ENCODE measurements at regions not wholly inside any gene's neighbourhood (a gene's known extent, or its start where the extent isn't known, plus 50 kb on each side); places are given as distances from the start of the nearest gene placed in this dataset.
A peak's percentile ranks its signal among the peaks of the same experiment; 100 is the strongest.

DNA sequence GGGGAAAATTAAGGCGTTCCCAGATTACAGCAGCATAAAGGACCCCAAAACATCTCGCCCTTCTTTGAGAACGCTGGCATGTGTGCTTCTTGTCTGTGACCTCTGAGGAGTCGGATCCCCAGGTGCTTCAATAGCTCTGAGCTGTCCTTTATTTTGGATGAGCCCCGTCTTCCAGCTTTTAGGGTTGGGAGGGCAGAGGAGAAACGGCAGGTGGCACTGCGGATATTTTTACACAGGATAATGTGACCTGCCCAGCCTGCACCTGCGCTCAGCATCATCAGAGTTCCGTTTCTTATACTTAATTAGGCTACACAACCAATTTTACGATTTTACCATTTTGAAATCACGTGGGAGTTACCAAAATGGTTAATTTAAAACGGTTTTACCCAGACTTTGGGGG lies 147.7 kb upstream of the RPS6KA2 start:
- Mint-ChIP-seq H3K4me1 (ENCODE audit: unreplicated experiment) (no peaks in the 10 kb centered on the region), H3K27ac (no peak overlapping the region), H3K27me3 (peaks cover 20% of the 10 kb centered on the region), H3K4me3 (no peak overlapping the region), H3K36me3 (no peaks in the 10 kb centered on the region), H3K9me3 (no peaks in the 10 kb centered on the region)
- no peak for DNase-seq (ENCODE audit: extremely low spot score, unreplicated experiment)
- TF ChIP-seq, protein P1, sequence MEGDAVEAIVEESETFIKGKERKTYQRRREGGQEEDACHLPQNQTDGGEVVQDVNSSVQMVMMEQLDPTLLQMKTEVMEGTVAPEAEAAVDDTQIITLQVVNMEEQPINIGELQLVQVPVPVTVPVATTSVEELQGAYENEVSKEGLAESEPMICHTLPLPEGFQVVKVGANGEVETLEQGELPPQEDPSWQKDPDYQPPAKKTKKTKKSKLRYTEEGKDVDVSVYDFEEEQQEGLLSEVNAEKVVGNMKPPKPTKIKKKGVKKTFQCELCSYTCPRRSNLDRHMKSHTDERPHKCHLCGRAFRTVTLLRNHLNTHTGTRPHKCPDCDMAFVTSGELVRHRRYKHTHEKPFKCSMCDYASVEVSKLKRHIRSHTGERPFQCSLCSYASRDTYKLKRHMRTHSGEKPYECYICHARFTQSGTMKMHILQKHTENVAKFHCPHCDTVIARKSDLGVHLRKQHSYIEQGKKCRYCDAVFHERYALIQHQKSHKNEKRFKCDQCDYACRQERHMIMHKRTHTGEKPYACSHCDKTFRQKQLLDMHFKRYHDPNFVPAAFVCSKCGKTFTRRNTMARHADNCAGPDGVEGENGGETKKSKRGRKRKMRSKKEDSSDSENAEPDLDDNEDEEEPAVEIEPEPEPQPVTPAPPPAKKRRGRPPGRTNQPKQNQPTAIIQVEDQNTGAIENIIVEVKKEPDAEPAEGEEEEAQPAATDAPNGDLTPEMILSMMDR (conservative IDR thresholded peaks at IDR 0.05) = no peak

DNA sequence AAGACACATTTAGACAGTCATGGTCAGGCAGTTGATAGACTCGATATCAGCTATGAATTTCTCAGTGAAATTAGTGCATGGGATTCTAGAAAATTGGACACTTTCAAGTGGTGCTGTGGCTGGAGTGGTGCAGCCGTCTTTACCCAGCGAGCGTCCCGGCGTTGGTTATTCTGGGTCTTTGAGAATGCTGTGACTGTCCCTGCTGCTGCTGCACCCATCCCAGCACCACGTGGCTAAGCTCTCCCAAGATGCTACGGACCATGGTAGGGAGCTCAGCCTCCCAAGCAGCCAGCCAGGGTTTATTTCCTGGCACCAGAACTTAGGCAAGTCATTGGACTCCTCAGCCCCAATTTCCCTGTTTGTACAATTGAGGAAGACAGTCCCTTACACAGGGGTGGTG lies 147.2 kb upstream of the RPS6KA2 start:
- TF ChIP-seq, protein P1 (conservative IDR thresholded peaks at IDR 0.05) = no peak
- no peak overlapping the region for H3K4me3 Mint-ChIP-seq
- no peak overlapping the region for H3K27ac Mint-ChIP-seq
- no peaks in the 10 kb centered on the region for H3K9me3 Mint-ChIP-seq
- peaks cover 20% of the 10 kb centered on the region for H3K27me3 Mint-ChIP-seq
- H3K4me1 Mint-ChIP-seq (ENCODE audit: unreplicated experiment) = no peaks in the 10 kb centered on the region
- no peak for DNase-seq (ENCODE audit: extremely low spot score, unreplicated experiment)
- no peaks in the 10 kb centered on the region for H3K36me3 Mint-ChIP-seq

DNA sequence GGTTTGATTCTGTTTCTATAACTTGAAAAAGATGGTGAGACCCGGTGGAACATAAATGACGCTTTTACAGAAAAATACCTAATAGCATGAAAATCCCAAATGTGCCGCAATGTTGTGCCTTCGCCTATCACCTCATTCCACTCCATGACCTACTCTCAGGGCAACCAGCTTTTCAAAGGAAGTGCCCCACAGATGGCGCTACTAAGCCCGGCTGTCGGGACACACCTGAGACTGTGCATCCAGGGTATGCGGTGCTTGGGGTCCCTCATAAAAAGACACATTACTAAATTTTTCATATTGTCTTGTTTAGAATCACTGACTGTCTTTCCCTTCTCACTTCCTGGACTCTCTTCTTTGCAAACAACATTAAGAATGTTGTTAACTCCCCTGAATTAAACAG lies 145.5 kb upstream of the RPS6KA2 start:
- Mint-ChIP-seq H3K4me3 (no peak overlapping the region), H3K27ac (no peak overlapping the region), H3K27me3 (peaks cover 20% of the 10 kb centered on the region), H3K36me3 (no peaks in the 10 kb centered on the region), H3K4me1 (ENCODE audit: unreplicated experiment) (peaks cover 8% of the 10 kb centered on the region), H3K9me3 (no peaks in the 10 kb centered on the region)
- TF ChIP-seq, protein P1 (conservative IDR thresholded peaks at IDR 0.05) = no peak
- DNase-seq (ENCODE audit: extremely low spot score, unreplicated experiment) = no peak

DNA sequence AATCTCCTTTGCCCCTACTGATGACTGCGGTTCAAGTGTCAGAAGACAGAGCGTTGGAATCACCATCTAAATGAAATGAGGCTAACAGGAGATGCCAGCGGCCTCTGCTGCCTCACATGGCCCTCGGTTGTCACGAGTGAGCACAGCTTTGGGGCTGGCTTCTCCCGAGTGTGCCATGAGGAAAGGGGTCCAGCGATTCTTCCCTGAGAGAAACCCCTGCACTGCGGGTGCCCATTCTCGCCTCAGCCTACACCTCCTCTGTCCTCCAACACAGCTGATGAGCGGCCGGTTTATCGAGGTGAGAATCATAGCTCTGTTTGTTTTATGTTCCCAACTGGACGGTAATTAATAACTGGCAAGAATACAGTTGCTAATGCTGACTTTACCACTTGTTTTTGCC lies 144.7 kb upstream of the RPS6KA2 start:
- H3K27ac Mint-ChIP-seq = no peak overlapping the region
- no peaks in the 10 kb centered on the region for H3K9me3 Mint-ChIP-seq
- TF ChIP-seq, protein P1 (conservative IDR thresholded peaks at IDR 0.05) = no peak
- no peaks in the 10 kb centered on the region for H3K36me3 Mint-ChIP-seq
- peaks cover 20% of the 10 kb centered on the region for H3K27me3 Mint-ChIP-seq
- H3K4me3 Mint-ChIP-seq = no peak overlapping the region
- peaks cover 14% of the 10 kb centered on the region for H3K4me1 Mint-ChIP-seq (ENCODE audit: unreplicated experiment)
- DNase-seq (ENCODE audit: extremely low spot score, unreplicated experiment) = no peak

DNA sequence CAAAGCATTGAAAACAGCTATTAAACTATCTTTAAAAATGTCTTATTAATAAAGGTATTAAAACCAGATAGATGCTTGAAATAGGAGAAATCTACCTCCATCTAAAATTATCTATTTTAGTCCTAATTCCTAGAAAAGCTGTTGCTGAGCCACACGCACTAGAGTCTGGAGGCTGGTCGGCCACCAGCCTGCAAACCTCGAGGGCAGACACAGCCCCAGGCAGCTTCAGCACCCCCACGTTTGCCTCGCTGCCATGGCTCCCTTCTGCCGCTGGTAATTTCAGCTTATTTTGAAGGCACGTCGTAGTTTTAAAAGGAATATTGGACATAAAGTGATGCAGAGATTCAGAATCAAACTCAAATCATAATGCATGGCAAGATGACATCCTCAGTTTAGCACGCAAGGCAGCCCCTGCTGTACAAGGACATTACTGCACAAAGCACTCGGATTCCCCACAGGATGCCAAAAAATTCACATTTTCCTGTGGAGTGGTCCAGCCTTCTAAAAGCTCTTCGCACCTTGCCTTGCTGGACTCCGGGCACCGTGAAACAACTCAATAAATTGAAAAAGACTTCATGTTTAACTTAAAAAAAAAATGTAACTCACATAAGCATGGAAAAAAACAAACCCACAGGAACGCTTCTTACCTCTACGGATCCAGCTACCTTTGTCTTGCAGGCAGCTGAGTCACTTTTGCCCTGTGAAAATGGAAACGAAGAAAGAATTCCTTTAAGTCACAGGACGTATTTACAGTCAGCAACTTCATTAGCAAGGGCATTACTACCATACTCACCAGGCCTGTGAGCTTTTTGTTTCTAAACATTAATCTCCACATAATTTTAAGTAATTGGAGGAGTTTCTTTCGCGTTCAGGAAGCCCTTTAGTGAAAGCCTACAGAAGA lies 143.4 kb upstream of the RPS6KA2 start:
- Mint-ChIP-seq H3K9me3 (no peaks in the 10 kb centered on the region), H3K4me3 (no peak overlapping the region), H3K36me3 (no peaks in the 10 kb centered on the region), H3K4me1 (ENCODE audit: unreplicated experiment) (peaks cover 21% of the 10 kb centered on the region), H3K27ac (no peak overlapping the region), H3K27me3 (peaks cover 20% of the 10 kb centered on the region)
- TF ChIP-seq, protein P1 (conservative IDR thresholded peaks at IDR 0.05) = peak; percentile 56
- no peak for DNase-seq (ENCODE audit: extremely low spot score, unreplicated experiment)
